H1 (cell line): ENCODE measurements at regions not wholly inside any gene's neighbourhood (a gene's known extent, or its start where the extent isn't known, plus 50 kb on each side); places are given as distances from the start of the nearest gene placed in this dataset.

Source experiments
- CTCF ChIA-PET: fragments of 300-600 bp; sonication (Branson Sonifier 250); formaldehyde crosslinking; loops from one replicate; lab custom pipeline; 2021; ENCODE audit not compliant: partially characterized antibody; lab: Charles Lee
- POLR2A ChIA-PET: fragments of 300-600 bp; sonication (Branson Sonifier 250); formaldehyde crosslinking; loops from one replicate; lab custom pipeline; 2021; ENCODE audit warnings: inconsistent platforms; ENCODE audit not compliant: partially characterized antibody; lab: Charles Lee
- DNase-seq, 2 experiments: peaks; one replicate each; pipeline versions ENCODE4 v3.0.0 to v3.0.0-alpha.2; 2010 to 2022; ENCODE audit warnings: low spot score in 2 of 2, low read depth in 1 of 2, mixed read lengths in 1 of 2
- FAIRE-seq: peaks from 2 replicates; lab custom pipeline; 2011; peaks lifted over from hg19 to GRCh38; lab: Jason Lieb, UNC
- H2AFZ ChIP-seq: 2 replicates; pipeline ENCODE4 v1.8.1; 2012; ENCODE audit warnings: low read length, inconsistent platforms
- H2AK5ac ChIP-seq: 2 replicates; pipeline ENCODE4 v1.6.1; 2013; ENCODE audit warnings: low read depth, low read length
- H2BK120ac ChIP-seq: replicated peaks from 2 replicates; pipeline ENCODE3; 2013; ENCODE audit warnings: low read depth, low read length, inconsistent platforms
- H2BK12ac ChIP-seq: 2 replicates; pipeline ENCODE4 v1.6.1; 2013; ENCODE audit warnings: low read depth, low read length
- H2BK15ac ChIP-seq: 2 replicates; pipeline ENCODE4 v1.6.1; 2013; ENCODE audit warnings: low read length
- H2BK20ac ChIP-seq: 2 replicates; pipeline ENCODE4 v1.6.1; 2013; ENCODE audit warnings: low read length
- H2BK5ac ChIP-seq: 2 replicates; pipeline ENCODE4 v1.6.1; 2013; ENCODE audit warnings: low read depth, low read length
- H3K14ac ChIP-seq: 2 replicates; pipeline ENCODE4 v1.6.1; 2013; ENCODE audit warnings: inconsistent platforms; ENCODE audit not compliant: insufficient read length
- H3K18ac ChIP-seq: 2 replicates; pipeline ENCODE4 v1.6.1; 2013; ENCODE audit warnings: low read length; ENCODE audit errors: extremely low read depth
- H3K23ac ChIP-seq: 2 replicates; pipeline ENCODE4 v1.6.1; 2013; ENCODE audit warnings: inconsistent platforms; ENCODE audit not compliant: insufficient read length
- H3K23me2 ChIP-seq: 2 replicates; pipeline ENCODE4 v1.6.1; 2013; ENCODE audit warnings: low read depth, low read length
- H3K27ac ChIP-seq: 2 replicates; pipeline ENCODE4 v1.6.1; 2011; ENCODE audit warnings: low read depth, low read length, inconsistent platforms
- H3K27me3 ChIP-seq, 4 experiments: replicated peaks in 1 of 4; 1 replicate in 1 of 4; 2 replicates in 3 of 4; pipeline versions ENCODE4 v1.6.1 to v1.8.1; 2011 to 2013; ENCODE audit warnings: low read length in 3 of 4, mild to moderate bottlenecking in 3 of 4, inconsistent platforms in 2 of 4, mixed read lengths in 2 of 4, moderate library complexity in 1 of 4; ENCODE audit not compliant: control insufficient read depth in 3 of 4, insufficient read depth in 3 of 4; ENCODE audit errors: extremely low read depth in 1 of 4
- H3K36me3 ChIP-seq, 4 experiments: 2 replicates each; pipeline versions ENCODE4 v1.6.1 to v1.8.1; 2011 to 2013; ENCODE audit warnings: mild to moderate bottlenecking in 4 of 4, low read length in 3 of 4, moderate library complexity in 2 of 4, control low read depth in 1 of 4, inconsistent platforms in 1 of 4; ENCODE audit not compliant: insufficient read depth in 4 of 4, control insufficient read depth in 2 of 4
- H3K4ac ChIP-seq: replicated peaks from 2 replicates; pipeline ENCODE3; 2013; ENCODE audit warnings: low read length, low read depth, mixed read lengths, inconsistent platforms; ENCODE audit not compliant: insufficient read length
- H3K4me1 ChIP-seq, 4 experiments: replicated peaks in 1 of 4; 1 replicate in 1 of 4; 2 replicates in 3 of 4; pipeline versions ENCODE4 v1.6.1 to v1.8.1; 2011 to 2013; ENCODE audit warnings: low read length in 3 of 4, inconsistent platforms in 2 of 4, mixed read lengths in 1 of 4; ENCODE audit not compliant: insufficient read depth in 4 of 4, control insufficient read depth in 3 of 4
- H3K4me2 ChIP-seq, 2 experiments: 2 replicates each; pipeline versions ENCODE4 v1.6.1 to v1.8.1; 2011 to 2013; ENCODE audit warnings: low read depth in 2 of 2, low read length in 2 of 2, control low read depth in 1 of 2, inconsistent platforms in 1 of 2, mild to moderate bottlenecking in 1 of 2; ENCODE audit not compliant: insufficient read depth in 1 of 2
- H3K4me3 ChIP-seq, 4 experiments: fragments of 200-600, 300-600 bp in 1 of 4; sonication (generic), shearing (Covaris generic), sonication (Bioruptor Twin) in 1 of 4; 2 replicates each; pipeline versions ENCODE4 v1.5.1 to v1.8.1; 2011 to 2016; ENCODE audit warnings: low read length in 4 of 4, low read depth in 3 of 4, control low read depth in 2 of 4, inconsistent platforms in 2 of 4, mild to moderate bottlenecking in 2 of 4, mixed read lengths in 1 of 4, moderate library complexity in 1 of 4; ENCODE audit not compliant: insufficient read depth in 2 of 4; ENCODE audit errors: extremely low read depth in 1 of 4
- H3K56ac ChIP-seq: replicated peaks from 2 replicates; pipeline ENCODE3; 2013; ENCODE audit warnings: low read depth, mild to moderate bottlenecking, mixed read lengths, low read length, inconsistent platforms; ENCODE audit not compliant: insufficient read length
- H3K79me1 ChIP-seq: 2 replicates; pipeline ENCODE4 v1.6.1; 2013; ENCODE audit warnings: low read depth, low read length, control low read depth
- H3K79me2 ChIP-seq, 2 experiments: 2 replicates each; pipeline versions ENCODE4 v1.6.1 to v1.8.1; 2012 to 2013; ENCODE audit warnings: low read length in 2 of 2, mild to moderate bottlenecking in 2 of 2, inconsistent platforms in 1 of 2; ENCODE audit not compliant: insufficient read depth in 2 of 2, control insufficient read depth in 1 of 2
- H3K9ac ChIP-seq, 4 experiments: replicated peaks in 1 of 4; 1 replicate in 1 of 4; 2 replicates in 3 of 4; pipeline versions ENCODE4 v1.6.1 to v1.8.1; 2011 to 2013; ENCODE audit warnings: low read depth in 3 of 4, low read length in 3 of 4, control low read depth in 2 of 4, mild to moderate bottlenecking in 2 of 4, moderate library complexity in 2 of 4, inconsistent platforms in 1 of 4; ENCODE audit errors: extremely low read depth in 1 of 4
- H3K9me3 ChIP-seq, 2 experiments: 2 replicates each; pipeline versions ENCODE4 v1.6.1 to v1.8.1; 2012 to 2013; ENCODE audit warnings: mild to moderate bottlenecking in 2 of 2, moderate library complexity in 2 of 2, control low read depth in 1 of 2, inconsistent platforms in 1 of 2, low read depth in 1 of 2, low read length in 1 of 2, mixed read lengths in 1 of 2; ENCODE audit not compliant: insufficient read depth in 2 of 2
- H4K20me1 ChIP-seq, 2 experiments: replicated peaks in 1 of 2; 2 replicates each; pipeline versions ENCODE3 to v1.8.1; 2011 to 2013; ENCODE audit warnings: inconsistent platforms in 2 of 2, low read length in 2 of 2, mild to moderate bottlenecking in 1 of 2; ENCODE audit not compliant: insufficient read depth in 2 of 2, control insufficient read depth in 1 of 2
- H4K5ac ChIP-seq: 2 replicates; pipeline ENCODE4 v1.6.1; 2013; ENCODE audit warnings: low read length, low read depth, mixed read lengths, inconsistent platforms; ENCODE audit not compliant: insufficient read length
- H4K8ac ChIP-seq: 2 replicates; pipeline ENCODE4 v1.8.0; 2013; ENCODE audit warnings: mild to moderate bottlenecking, moderate library complexity, low read length, inconsistent platforms; ENCODE audit not compliant: insufficient read depth; ENCODE audit errors: extremely low read depth
- H4K91ac ChIP-seq: replicated peaks from 2 replicates; pipeline ENCODE3; 2013; ENCODE audit warnings: low read length, mixed read lengths, inconsistent platforms; ENCODE audit not compliant: insufficient read length
- ASH2L ChIP-seq: fragments of 200-600, 300-600 bp; sonication (generic); IDR thresholded peaks from one replicate; pipeline ENCODE4 v1.7.1; 2017; ENCODE audit warnings: low read length
- BACH1 ChIP-seq: IDR thresholded peaks from 2 replicates; pipeline ENCODE4 v1.6.1; 2012; ENCODE audit warnings: low read length, improper control_type of control experiment
- BCL11A ChIP-seq, 2 experiments: IDR thresholded peaks; one replicate each; pipeline ENCODE4 v1.6.1; 2011; ENCODE audit warnings: low read depth in 2 of 2, low read length in 2 of 2, mild to moderate bottlenecking in 2 of 2
- CREB1 ChIP-seq: IDR thresholded peaks from 2 replicates; pipeline ENCODE4 v1.6.1; 2012; ENCODE audit warnings: inconsistent platforms
- CTBP2 ChIP-seq: IDR thresholded peaks from 2 replicates; pipeline ENCODE4 v1.7.0; 2011; ENCODE audit warnings: borderline replicate concordance, mild to moderate bottlenecking, moderate library complexity, mixed read lengths, low read length; ENCODE audit not compliant: insufficient read depth, insufficient read length
- FOSL1 ChIP-seq: IDR thresholded peaks from 2 replicates; pipeline ENCODE4 v1.6.1; 2011; ENCODE audit warnings: mild to moderate bottlenecking, low read depth, low read length, moderate library complexity; ENCODE audit not compliant: insufficient read depth
- HDAC6 ChIP-seq: IDR thresholded peaks from one replicate; pipeline ENCODE4 v1.7.1; 2012; ENCODE audit warnings: low read depth, mild to moderate bottlenecking, inconsistent platforms, low read length, moderate library complexity
- POLR2AphosphoS5 ChIP-seq: IDR thresholded peaks from 2 replicates; pipeline ENCODE4 v1.6.1; 2011; ENCODE audit warnings: low read depth, low read length
- RBBP5 ChIP-seq: IDR thresholded peaks from 2 replicates; pipeline ENCODE4 v1.7.1; 2012; ENCODE audit warnings: low read depth, mild to moderate bottlenecking, inconsistent platforms, low read length, moderate library complexity, borderline replicate concordance
- SIN3A ChIP-seq, 2 experiments: IDR thresholded peaks in 1 of 2; conservative IDR thresholded peaks in 1 of 2; 2 replicates each; pipeline ENCODE4 v1.6.1; 2011 to 2012; ENCODE audit warnings: low read length in 2 of 2, improper control_type of control experiment in 1 of 2, low read depth in 1 of 2, mild to moderate bottlenecking in 1 of 2
- SP4 ChIP-seq: IDR thresholded peaks from 2 replicates; pipeline ENCODE4 v1.6.1; 2012; ENCODE audit warnings: low read length, inconsistent platforms
- TEAD4 ChIP-seq: IDR thresholded peaks from 2 replicates; pipeline ENCODE4 v1.6.1; 2012; ENCODE audit warnings: low read depth, low read length, inconsistent platforms, mixed read lengths
- WGBS, 2 experiments: shearing (Covaris generic) in 1 of 2; methylation state at CpG; one replicate each; pipeline versions ENCODE4 v1.1.6 to v1.1.7; 2013 to 2015; ENCODE audit warnings: low lambda C conversion rate in 2 of 2, mixed read lengths in 2 of 2, inconsistent platforms in 1 of 2, low coverage in 1 of 2, missing lambda C conversion rate in 1 of 2; ENCODE audit not compliant: insufficient replicate concordance in 2 of 2, insufficient coverage in 1 of 2, insufficient read length in 1 of 2; ENCODE audit errors: extremely low coverage in 1 of 2, missing lambda C conversion rate in 1 of 2; 5-methylcytosine and 5-hydroxymethylcytosine counted together
- TF ChIP-seq, protein P1 (sequence below), 3 experiments: IDR thresholded peaks; 1 replicate in 2 of 3; 2 replicates in 1 of 3; pipeline versions ENCODE4 v1.5.1 to v1.6.1; 2011; ENCODE audit warnings: low read length in 3 of 3, mild to moderate bottlenecking in 3 of 3, inconsistent platforms in 2 of 3, low read depth in 1 of 3, moderate library complexity in 1 of 3; ENCODE audit not compliant: insufficient read depth in 1 of 3; ENCODE audit errors: control extremely low read depth in 1 of 3

DNA sequence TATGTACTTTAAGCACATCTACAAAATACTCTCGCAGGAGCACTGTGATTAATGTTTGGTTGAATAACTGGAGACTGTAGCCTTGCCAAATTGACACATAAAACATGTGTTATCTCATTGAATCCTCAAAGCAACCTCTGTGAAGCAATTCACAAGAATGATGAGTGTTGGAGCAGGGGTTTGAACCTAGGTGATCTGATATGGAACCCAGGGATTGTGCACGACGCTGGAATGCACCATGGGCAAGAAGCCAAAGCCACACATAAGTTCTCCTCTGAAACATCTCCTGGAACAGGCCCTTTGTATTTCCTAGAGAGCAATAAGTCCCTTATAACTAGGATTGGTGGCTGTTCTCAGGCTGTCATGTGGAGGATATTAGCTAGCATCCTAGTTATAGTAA, 124.6 kb upstream of the IVNS1ABP start:
- H3K27ac ChIP-seq: no peak overlapping the region
- H3K56ac ChIP-seq: no peak overlapping the region
- H3K79me2 ChIP-seq: no peaks in the 10 kb centered on the region
- H4K5ac ChIP-seq: no peak overlapping the region
- no peak overlapping the region for H2BK5ac ChIP-seq
- no peaks in the 10 kb centered on the region for H3K27me3 ChIP-seq
- DNase-seq: no peak
- no peak for FAIRE-seq
- H4K91ac ChIP-seq: no peak overlapping the region
- no peaks in the 10 kb centered on the region for H3K9me3 ChIP-seq
- peaks cover 0 to 2% of the 10 kb centered on the region in 2 experiments for H4K20me1 ChIP-seq
- no peak overlapping the region for H4K8ac ChIP-seq
- H2AFZ ChIP-seq: no peak overlapping the region
- no peak overlapping the region for H2BK12ac ChIP-seq
- no peak overlapping the region for H3K4me3 ChIP-seq
- H3K4ac ChIP-seq: no peak overlapping the region
- H2AK5ac ChIP-seq: no peak overlapping the region
- H3K18ac ChIP-seq: no peak overlapping the region
- H3K14ac ChIP-seq: no peak overlapping the region
- H3K9ac ChIP-seq: no peak overlapping the region
- CTCF ChIA-PET: no interaction called here
- no peaks in the 10 kb centered on the region for H3K4me1 ChIP-seq
- H2BK15ac ChIP-seq: no peak overlapping the region
- no peak overlapping the region for H3K23ac ChIP-seq
- POLR2A ChIA-PET: no interaction called here
- H3K79me1 ChIP-seq: no peaks in the 10 kb centered on the region
- H3K23me2 ChIP-seq: no peaks in the 10 kb centered on the region
- H3K4me2 ChIP-seq: no peak overlapping the region
- 93% methylated on average over 3 of the region's 3 CpGs; no CpG with 5 or more reads in 1 of the 2 experiments for WGBS, 2 experiments
- no peak overlapping the region for H2BK120ac ChIP-seq
- no peaks in the 10 kb centered on the region for H3K36me3 ChIP-seq
- H2BK20ac ChIP-seq: no peak overlapping the region
- no peak for TF ChIP-seq TEAD4
- no peak for TF ChIP-seq BACH1
- TF ChIP-seq, protein P1, sequence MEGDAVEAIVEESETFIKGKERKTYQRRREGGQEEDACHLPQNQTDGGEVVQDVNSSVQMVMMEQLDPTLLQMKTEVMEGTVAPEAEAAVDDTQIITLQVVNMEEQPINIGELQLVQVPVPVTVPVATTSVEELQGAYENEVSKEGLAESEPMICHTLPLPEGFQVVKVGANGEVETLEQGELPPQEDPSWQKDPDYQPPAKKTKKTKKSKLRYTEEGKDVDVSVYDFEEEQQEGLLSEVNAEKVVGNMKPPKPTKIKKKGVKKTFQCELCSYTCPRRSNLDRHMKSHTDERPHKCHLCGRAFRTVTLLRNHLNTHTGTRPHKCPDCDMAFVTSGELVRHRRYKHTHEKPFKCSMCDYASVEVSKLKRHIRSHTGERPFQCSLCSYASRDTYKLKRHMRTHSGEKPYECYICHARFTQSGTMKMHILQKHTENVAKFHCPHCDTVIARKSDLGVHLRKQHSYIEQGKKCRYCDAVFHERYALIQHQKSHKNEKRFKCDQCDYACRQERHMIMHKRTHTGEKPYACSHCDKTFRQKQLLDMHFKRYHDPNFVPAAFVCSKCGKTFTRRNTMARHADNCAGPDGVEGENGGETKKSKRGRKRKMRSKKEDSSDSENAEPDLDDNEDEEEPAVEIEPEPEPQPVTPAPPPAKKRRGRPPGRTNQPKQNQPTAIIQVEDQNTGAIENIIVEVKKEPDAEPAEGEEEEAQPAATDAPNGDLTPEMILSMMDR (IDR thresholded peaks at IDR 0.05; ENCODE audit: control extremely low read depth in 1 of 3, insufficient read depth in 1 of 3, low read depth in 1 of 3, low read length in 3 of 3): no peak
- TF ChIP-seq BCL11A (IDR thresholded peaks at IDR 0.05; ENCODE audit: low read depth in 2 of 2, low read length in 2 of 2): no peak
- TF ChIP-seq CTBP2: no peak
- TF ChIP-seq CREB1: no peak
- TF ChIP-seq SIN3A (conservative IDR thresholded peaks at IDR 0.05 in 1 of 2, IDR thresholded peaks at IDR 0.05 in 1 of 2; ENCODE audit: low read depth in 1 of 2, low read length in 2 of 2): no peak
- no peak for TF ChIP-seq RBBP5
- no peak for TF ChIP-seq SP4
- no peak for TF ChIP-seq HDAC6
- no peak for TF ChIP-seq FOSL1
- no peak for TF ChIP-seq ASH2L
- no peak for TF ChIP-seq POLR2AphosphoS5
